Type B pancreatic cell (in vitro differentiated cells): ENCODE measurements at regions not wholly inside any gene's neighbourhood (a gene's known extent, or its start where the extent isn't known, plus 50 kb on each side); places are given as distances from the start of the nearest gene placed in this dataset.

ENCODE experiments used
- DNase-seq: peaks from one replicate; pipeline ENCODE4 v3.0.0; 2021; ENCODE audit warnings: mixed read lengths; ENCODE audit not compliant: unreplicated experiment; ENCODE audit errors: extremely low spot score
- H3K27ac Mint-ChIP-seq: 2 replicates; pipeline ENCODE4 v1.8.0; 2021; ENCODE audit warnings: mild to moderate bottlenecking, mixed read lengths
- H3K27me3 Mint-ChIP-seq: 2 replicates; pipeline ENCODE4 v1.8.0; 2021; ENCODE audit warnings: mixed read lengths
- H3K36me3 Mint-ChIP-seq: 2 replicates; pipeline ENCODE4 v1.8.0; 2021; ENCODE audit warnings: mixed read lengths
- H3K4me1 Mint-ChIP-seq: one replicate; pipeline ENCODE4 v1.8.0; 2021; ENCODE audit warnings: mixed read lengths; ENCODE audit not compliant: unreplicated experiment
- H3K4me3 Mint-ChIP-seq: 2 replicates; pipeline ENCODE4 v1.8.0; 2021; ENCODE audit warnings: mild to moderate bottlenecking, mixed read lengths
- H3K9me3 Mint-ChIP-seq: 2 replicates; pipeline ENCODE4 v1.8.0; 2021; ENCODE audit warnings: mixed read lengths
- CTCF ChIP-seq: fragments of 200-600 bp; sonication (generic); conservative IDR thresholded peaks from 2 replicates; pipeline ENCODE4 v1.5.0; 2021; ENCODE audit warnings: antibody characterized with exemption, mild to moderate bottlenecking

- H3K9me3 Mint-ChIP-seq: no peaks in the 10 kb centered on the region
- H3K36me3 Mint-ChIP-seq: no peaks in the 10 kb centered on the region
- TF ChIP-seq CTCF: no peak
- peaks cover 15% of the 10 kb centered on the region for H3K27me3 Mint-ChIP-seq
- DNase-seq: no peak
- no peaks in the 10 kb centered on the region for H3K4me1 Mint-ChIP-seq
- no peak overlapping the region for H3K4me3 Mint-ChIP-seq
- H3K27ac Mint-ChIP-seq: no peak overlapping the region
These were observed 163.3 kb upstream of the MOCS1 start for GRCh38 chr6:40097590-40097989.

- Mint-ChIP-seq H3K4me3 (no peak overlapping the region), H3K36me3 (no peaks in the 10 kb centered on the region), H3K4me1 (no peaks in the 10 kb centered on the region), H3K9me3 (no peaks in the 10 kb centered on the region), H3K27ac (no peak overlapping the region), H3K27me3 (peaks cover 14% of the 10 kb centered on the region)
- no peak for TF ChIP-seq CTCF
- DNase-seq: no peak
These were observed 149.1 kb upstream of the MOCS1 start for GRCh38 chr6:40083141-40083920.

- Mint-ChIP-seq H3K27me3 (peaks cover 12% of the 10 kb centered on the region), H3K4me3 (no peak overlapping the region), H3K4me1 (no peaks in the 10 kb centered on the region), H3K27ac (no peak overlapping the region), H3K9me3 (no peaks in the 10 kb centered on the region), H3K36me3 (no peaks in the 10 kb centered on the region)
- no peak for TF ChIP-seq CTCF
- DNase-seq: no peak
These were observed 148.2 kb upstream of the MOCS1 start for GRCh38 chr6:40082278-40083043.

GRCh38 chr6:40077736-40078135, 143.5 kb upstream of the MOCS1 start:
- TF ChIP-seq CTCF: no peak
- H3K4me3 Mint-ChIP-seq: no peak overlapping the region
- peaks cover 20% of the 10 kb centered on the region for H3K27me3 Mint-ChIP-seq
- DNase-seq: no peak
- H3K9me3 Mint-ChIP-seq: no peaks in the 10 kb centered on the region
- no peak overlapping the region for H3K27ac Mint-ChIP-seq
- peaks cover 5% of the 10 kb centered on the region for H3K4me1 Mint-ChIP-seq
- H3K36me3 Mint-ChIP-seq: no peaks in the 10 kb centered on the region

- TF ChIP-seq CTCF: no peak
- Mint-ChIP-seq H3K36me3 (no peaks in the 10 kb centered on the region), H3K27ac (no peak overlapping the region), H3K4me1 (peaks cover 5% of the 10 kb centered on the region), H3K27me3 (peaks cover 24% of the 10 kb centered on the region), H3K9me3 (no peaks in the 10 kb centered on the region), H3K4me3 (no peak overlapping the region)
- DNase-seq: no peak
These were observed 143.1 kb upstream of the MOCS1 start for GRCh38 chr6:40077315-40077714.
